Left forelimb (tissue), 1 donor: ENCODE measurements at regions not wholly inside any gene's neighbourhood (a gene's known extent, or its start where the extent isn't known, plus 50 kb on each side); places are given as distances from the start of the nearest gene placed in this dataset.
"Not testable (repeated sequence)": the region's sequence is repeated elsewhere in the genome, so short reads cannot be mapped to it uniquely, and the experiment has no call there.

ENCODE experiments used
- DNase-seq: peaks from one replicate; pipeline ENCODE4 v3.0.0-alpha.2; 2018; ENCODE audit warnings: low spot score

- no peak for DNase-seq
These were observed 846.6 kb downstream of the MCTP2 start for GRCh38 chr15:95078003-95078402.

- DNase-seq, result not testable (repeated sequence)
These were observed 848.9 kb downstream of the MCTP2 start for GRCh38 chr15:95080228-95080627.

- no peak for DNase-seq
These were observed 853.7 kb downstream of the MCTP2 start for GRCh38 chr15:95085056-95085455.

- DNase-seq, result no peak
These were observed 855.3 kb downstream of the MCTP2 start for GRCh38 chr15:95086531-95087252.

GRCh38 chr15:95087253-95087609, 855.9 kb downstream of the MCTP2 start:
- DNase-seq, result no peak

GRCh38 chr15:95091444-95091843, 860.1 kb downstream of the MCTP2 start:
- no peak for DNase-seq

GRCh38 chr15:95095250-95095649, 863.9 kb downstream of the MCTP2 start:
- no peak for DNase-seq

GRCh38 chr15:95096651-95097050, 865.3 kb downstream of the MCTP2 start:
- no peak for DNase-seq

- no peak for DNase-seq
These were observed 866.0 kb downstream of the MCTP2 start for GRCh38 chr15:95097361-95097760.

GRCh38 chr15:95105229-95105628, 873.9 kb downstream of the MCTP2 start:
- DNase-seq, result no peak

GRCh38 chr15:95106801-95107200, 875.4 kb downstream of the MCTP2 start:
- no peak for DNase-seq

- no peak for DNase-seq
These were observed 877.3 kb downstream of the MCTP2 start for GRCh38 chr15:95108673-95109072.

- no peak for DNase-seq
These were observed 880.6 kb downstream of the MCTP2 start for GRCh38 chr15:95111969-95112368.

- DNase-seq, result no peak
These were observed 881.7 kb downstream of the MCTP2 start for GRCh38 chr15:95113041-95113440.

GRCh38 chr15:95119041-95119610, 887.8 kb downstream of the MCTP2 start:
- no peak for DNase-seq

GRCh38 chr15:95120595-95120994, 889.2 kb downstream of the MCTP2 start:
- no peak for DNase-seq

- no peak for DNase-seq
These were observed 889.8 kb downstream of the MCTP2 start for GRCh38 chr15:95121191-95121590.

- no peak for DNase-seq
These were observed 894.4 kb downstream of the MCTP2 start for GRCh38 chr15:95125803-95126202.

GRCh38 chr15:95127356-95127755, 896.0 kb downstream of the MCTP2 start:
- no peak for DNase-seq

- DNase-seq, result no peak
These were observed 898.2 kb downstream of the MCTP2 start for GRCh38 chr15:95129574-95129973.

- DNase-seq, result no peak
These were observed 899.8 kb downstream of the MCTP2 start for GRCh38 chr15:95131131-95131556.

GRCh38 chr15:95132774-95133173, 901.4 kb downstream of the MCTP2 start:
- no peak for DNase-seq

- DNase-seq, result no peak
These were observed 903.2 kb downstream of the MCTP2 start for GRCh38 chr15:95134431-95135110.
